ENCODE measurements at regions not wholly inside any gene's neighbourhood (a gene's known extent, or its start where the extent isn't known, plus 50 kb on each side); places are given as distances from the start of the nearest gene placed in this dataset.

GRCh38 chr14:83461521-83461920, 1927.9 kb upstream of the SEL1L start:
- DNase-seq: no peak

- DNase-seq: no peak
Measured at GRCh38 chr14:83462759-83463158, 1929.1 kb upstream of the SEL1L start.

DNA sequence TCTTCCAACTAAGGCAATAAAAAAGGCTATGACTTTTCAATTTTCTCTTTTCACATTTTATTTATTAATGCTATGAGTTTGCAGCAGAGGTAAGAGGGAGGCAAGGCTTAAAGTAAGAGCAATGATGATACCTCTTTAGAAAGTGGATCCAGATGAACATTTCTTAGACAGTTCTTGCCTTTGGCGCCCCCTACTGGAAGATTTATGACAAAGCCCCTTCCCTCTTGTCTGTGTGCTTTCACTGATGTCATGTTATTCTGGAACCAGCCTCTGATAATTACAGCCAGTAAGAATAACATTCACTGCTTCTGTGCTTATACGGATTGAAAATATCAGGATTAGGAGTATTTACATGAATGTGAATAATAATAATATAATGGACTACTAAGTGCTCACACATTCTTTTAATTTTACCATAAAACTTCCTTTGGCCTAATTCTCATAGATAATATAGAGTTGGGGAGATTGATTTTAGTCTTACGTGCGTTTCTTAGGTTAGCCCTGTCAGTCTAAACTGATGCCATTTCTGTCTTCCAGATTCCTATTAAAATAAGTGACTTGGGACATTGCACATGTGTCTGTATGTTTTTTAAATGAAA, 1929.9 kb upstream of the SEL1L start:
- DNase-seq: no peak

GRCh38 chr14:83467811-83468210, 1934.2 kb upstream of the SEL1L start:
- no peak for DNase-seq

- peak; percentile 60 for DNase-seq
Measured at GRCh38 chr14:83470466-83470865, 1936.8 kb upstream of the SEL1L start.

DNA sequence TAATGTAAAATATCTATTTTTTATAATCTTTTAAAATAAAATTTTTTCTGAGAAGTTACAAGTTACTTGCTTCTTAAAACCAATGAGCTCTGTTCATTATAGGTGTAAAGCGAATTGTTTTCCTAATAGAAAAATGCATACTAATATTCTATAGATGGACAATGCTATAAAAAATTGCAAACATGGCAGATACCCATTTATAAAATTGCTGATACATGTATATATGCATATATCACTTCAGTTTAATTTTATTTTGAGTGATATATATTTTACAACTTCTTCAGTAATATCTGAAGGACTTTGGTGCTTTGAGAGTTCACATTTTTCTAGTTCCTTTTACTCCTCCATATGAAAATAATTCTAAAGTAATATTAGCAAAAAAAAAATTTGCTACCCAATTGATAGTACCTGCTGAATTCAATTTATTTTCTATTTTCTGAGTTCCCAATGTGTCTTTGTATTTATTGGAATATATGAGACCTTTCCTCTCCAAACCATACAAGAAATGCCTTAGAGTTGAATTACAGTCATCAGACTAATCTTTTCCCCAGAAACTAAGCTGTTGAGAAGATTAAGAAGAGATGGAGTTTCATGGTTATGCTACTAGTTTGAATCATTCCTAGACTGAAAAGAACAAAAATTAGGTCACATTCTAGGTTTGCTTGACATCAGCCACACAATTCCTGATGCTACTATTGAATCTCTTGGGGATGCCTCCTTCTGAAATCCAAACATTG, 1937.5 kb upstream of the SEL1L start:
- no peak for DNase-seq

DNA sequence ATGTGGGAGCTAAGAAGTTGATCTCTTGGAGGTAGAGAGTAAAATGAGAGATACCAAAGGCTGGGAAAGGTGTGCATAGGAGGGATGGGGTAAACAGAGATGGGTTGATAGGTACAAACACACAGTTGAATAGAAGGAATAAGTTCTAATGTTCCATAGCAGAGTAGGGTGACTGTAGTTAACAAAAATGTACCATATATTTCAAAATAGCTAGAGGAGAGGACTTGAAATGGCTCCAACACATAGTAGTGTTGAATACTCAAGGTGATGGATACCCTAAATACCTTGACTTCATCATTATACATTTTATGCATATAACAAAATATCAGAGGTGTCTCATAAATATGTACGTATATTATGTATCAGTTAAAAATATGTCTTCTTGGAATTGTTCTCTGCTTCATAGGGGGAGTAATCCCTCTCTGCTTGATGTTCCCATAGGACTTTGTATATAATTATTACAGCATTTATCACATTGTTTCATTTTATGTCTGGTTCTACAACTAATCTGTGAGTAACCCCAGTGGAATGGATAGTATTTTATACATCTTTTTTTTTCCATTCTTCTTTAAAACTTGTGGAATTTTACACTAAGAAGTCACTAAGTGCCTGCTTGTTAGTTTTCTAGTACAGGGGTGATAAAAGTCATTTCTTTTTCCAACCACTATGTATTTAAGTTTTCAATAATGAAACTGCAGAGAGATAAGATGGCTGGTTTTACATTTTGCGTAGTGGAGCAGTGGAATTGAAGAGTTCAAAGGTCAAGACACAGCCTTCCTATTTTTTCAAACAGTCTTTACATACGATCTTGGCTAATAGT, 1940.0 kb upstream of the SEL1L start:
- DNase-seq: no peak

GRCh38 chr14:83478741-83479140, 1945.1 kb upstream of the SEL1L start:
- no peak for DNase-seq

DNA sequence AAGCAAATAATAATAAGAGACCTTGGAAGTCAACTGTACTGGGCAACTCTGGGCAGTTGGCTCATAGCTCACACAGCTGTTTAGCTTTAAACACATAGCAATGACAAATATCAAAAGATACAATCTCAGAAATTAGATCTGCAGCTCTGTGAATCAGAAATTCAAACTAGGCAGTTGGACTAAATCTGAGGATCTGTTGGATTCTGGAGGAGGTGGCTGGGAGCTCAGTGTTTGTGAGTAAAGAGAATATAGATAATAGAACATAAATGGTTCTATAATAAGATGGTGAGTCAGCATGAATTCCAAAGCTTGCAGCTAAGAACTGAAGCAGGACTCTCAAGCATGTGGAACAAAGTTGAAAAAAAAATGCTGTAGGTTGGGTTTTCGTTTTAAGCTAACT, 1949.4 kb upstream of the SEL1L start:
- DNase-seq: no peak

GRCh38 chr14:83485591-83485990, 1951.9 kb upstream of the SEL1L start:
- DNase-seq: no peak

DNA sequence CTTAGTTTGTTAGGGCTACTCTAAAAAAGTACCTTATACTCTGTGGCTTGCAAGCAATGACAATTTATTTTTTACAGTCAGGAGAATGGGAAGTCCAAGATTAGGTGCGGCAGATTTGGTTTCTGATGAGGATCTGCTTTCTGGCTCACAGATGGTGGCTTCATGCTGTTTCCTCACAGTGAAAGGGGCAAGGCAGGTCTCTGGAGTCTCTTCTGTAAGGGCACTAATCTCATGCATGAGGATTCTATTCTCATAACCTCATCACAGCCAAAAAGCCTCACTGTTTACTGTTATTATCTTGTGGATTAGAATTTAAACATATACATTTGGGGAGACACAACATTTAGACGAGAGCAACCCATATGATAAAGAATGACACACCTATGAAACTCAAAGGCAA, 1957.4 kb upstream of the SEL1L start:
- DNase-seq: no peak

- DNase-seq: peak; percentile 14
Measured at GRCh38 chr14:83520837-83521236, 1987.2 kb upstream of the SEL1L start.

DNA sequence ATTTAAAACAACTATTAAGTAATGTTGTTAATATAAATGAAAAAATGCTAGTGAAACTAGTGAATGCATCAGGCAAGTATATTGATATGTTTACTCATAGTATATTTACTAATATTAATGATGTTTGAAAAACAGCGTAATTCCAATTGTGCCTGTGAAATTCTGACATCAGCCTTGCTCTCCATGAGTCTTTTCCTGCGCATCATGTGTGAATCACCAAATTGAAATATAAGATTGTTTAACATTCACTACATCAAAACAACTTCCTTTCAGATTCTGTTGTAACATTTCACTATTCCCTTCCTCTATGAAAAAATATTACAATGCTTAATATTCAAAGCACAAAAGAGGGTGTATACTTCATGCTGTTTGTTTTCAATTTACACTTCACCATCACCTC, 1995.9 kb upstream of the SEL1L start:
- DNase-seq: no peak

GRCh38 chr14:83533734-83534133, 1996.2 kb upstream of the FLRT2 start:
- DNase-seq: no peak

DNA sequence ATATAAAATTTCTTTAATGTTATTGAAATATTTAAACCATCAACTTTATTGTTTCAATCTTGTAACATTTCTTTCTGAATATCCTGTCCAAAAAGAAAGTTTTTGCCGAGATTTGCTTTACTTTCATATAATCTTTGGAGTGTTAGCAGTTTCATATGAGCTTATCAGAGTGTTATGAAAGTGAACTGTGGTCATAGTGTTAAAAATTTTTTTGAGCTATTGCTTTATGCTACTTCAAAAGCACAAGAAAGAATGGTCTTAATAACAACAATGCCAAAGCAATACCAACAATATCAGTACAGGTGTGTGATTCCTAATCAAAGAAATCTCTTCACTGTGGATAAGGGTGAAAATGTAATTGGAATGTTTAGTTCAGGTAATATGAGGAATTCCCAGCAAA, 1994.9 kb upstream of the FLRT2 start:
- DNase-seq: no peak

GRCh38 chr14:83535444-83535843, 1994.5 kb upstream of the FLRT2 start:
- DNase-seq: no peak

DNA sequence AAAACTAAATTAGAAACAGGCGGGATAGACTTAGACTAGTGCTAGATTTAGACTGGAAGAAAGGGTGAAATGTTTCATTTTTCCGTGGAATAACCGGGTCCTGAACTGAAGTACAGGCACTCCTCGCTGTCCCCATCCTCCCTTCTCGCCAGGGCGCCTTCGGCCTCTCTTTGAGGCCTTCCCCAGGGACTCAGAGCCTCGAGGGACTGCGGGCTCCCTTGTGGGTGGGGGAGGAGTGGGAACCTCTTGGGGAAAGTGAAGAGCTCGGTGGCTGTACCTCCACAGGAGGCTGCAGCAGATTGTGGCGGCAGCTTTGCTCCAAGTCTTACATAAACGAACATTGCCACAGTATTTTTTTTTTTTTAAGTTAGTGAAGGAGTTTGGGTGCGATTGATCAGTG, 1988.8 kb upstream of the FLRT2 start:
- DNase-seq: no peak

- peak; percentile 33 for DNase-seq
Measured at GRCh38 chr14:83548061-83548839, 1981.7 kb upstream of the FLRT2 start.

GRCh38 chr14:83556065-83556464, 1973.9 kb upstream of the FLRT2 start:
- DNase-seq: no peak

DNA sequence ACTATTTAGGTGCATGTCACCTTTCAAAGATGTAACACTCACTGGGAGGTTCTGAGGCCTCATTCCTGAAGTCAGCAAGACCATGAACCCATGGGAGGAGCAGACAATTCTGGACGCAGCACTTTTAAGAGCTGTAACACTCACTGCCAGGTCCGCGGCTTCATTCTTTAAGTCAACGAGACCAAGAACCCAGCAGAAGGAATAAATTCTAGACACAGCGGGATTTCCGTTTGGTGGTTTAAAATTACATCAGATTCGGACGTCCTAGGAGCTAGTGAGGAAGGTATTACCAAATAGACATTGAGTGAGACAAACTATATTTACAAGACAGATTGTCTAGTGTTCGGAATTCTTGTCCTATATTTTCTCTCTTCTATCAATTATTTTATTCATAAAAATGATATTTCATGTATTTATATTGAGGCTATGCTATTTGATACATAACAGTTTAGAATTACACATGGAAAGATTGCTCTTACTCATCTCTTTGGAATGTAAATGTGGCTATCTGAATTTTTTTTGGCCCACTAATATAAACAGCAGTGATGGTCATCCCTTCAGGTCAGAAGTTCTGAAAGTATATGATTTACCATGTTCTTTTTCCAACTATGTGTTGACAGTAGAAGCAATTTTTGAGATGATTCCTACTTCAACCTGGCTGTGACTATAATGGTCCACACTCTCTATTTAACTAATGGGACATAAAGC, 1973.0 kb upstream of the FLRT2 start:
- DNase-seq: no peak

- DNase-seq: no peak
Measured at GRCh38 chr14:83558946-83559345, 1971.0 kb upstream of the FLRT2 start.

- DNase-seq: no peak
Measured at GRCh38 chr14:83559721-83560120, 1970.2 kb upstream of the FLRT2 start.

Data from renal pelvis (tissue), 1 donor.